OCI-LY1 (cell line): ENCODE measurements at regions not wholly inside any gene's neighbourhood (a gene's known extent, or its start where the extent isn't known, plus 50 kb on each side); places are given as distances from the start of the nearest gene placed in this dataset.

Experiments used
- H2AFZ ChIP-seq: fragments of 200-600 bp; sonication (generic), shearing (Covaris generic); 2 replicates; pipeline ENCODE4 v1.6.0; 2014; ENCODE audit warnings: antibody characterized with exemption, mild to moderate bottlenecking, low read length
- H3F3A ChIP-seq: fragments of 200-600 bp; sonication (generic), shearing (Covaris generic); 2 replicates; pipeline ENCODE4 v1.6.0; 2014; ENCODE audit warnings: mild to moderate bottlenecking, antibody characterized with exemption, low read length, moderate library complexity; ENCODE audit not compliant: insufficient read depth
- H3K27ac ChIP-seq: fragments of 200-600 bp; sonication (generic); 2 replicates; pipeline ENCODE4 v1.5.1; 2014; ENCODE audit warnings: low read length, mixed run types, mild to moderate bottlenecking, low read depth; ENCODE audit not compliant: poor library complexity, severe bottlenecking
- H3K27me3 ChIP-seq: fragments of 200-600 bp; sonication (generic); 2 replicates; pipeline ENCODE4 v1.6.0; 2014; ENCODE audit warnings: antibody characterized with exemption, mild to moderate bottlenecking, low read length, moderate library complexity; ENCODE audit not compliant: insufficient read depth
- H3K36me3 ChIP-seq: fragments of 200-600 bp; sonication (generic); 2 replicates; pipeline ENCODE4 v1.6.1; 2014; ENCODE audit warnings: mild to moderate bottlenecking, antibody characterized with exemption, low read length, moderate library complexity, mixed read lengths; ENCODE audit not compliant: insufficient read depth
- H3K4me1 ChIP-seq: fragments of 200-600 bp; sonication (generic); 2 replicates; pipeline ENCODE4 v1.5.1; 2014; ENCODE audit warnings: mild to moderate bottlenecking, low read length, moderate library complexity; ENCODE audit not compliant: insufficient read depth, severe bottlenecking
- H3K4me2 ChIP-seq: fragments of 200-600 bp; sonication (generic), shearing (Covaris generic); 2 replicates; pipeline ENCODE4 v1.6.1; 2014; ENCODE audit warnings: low read length
- H3K4me3 ChIP-seq: fragments of 200-600 bp; sonication (generic); 2 replicates; pipeline ENCODE4 v1.5.1; 2014; ENCODE audit warnings: low read length, low read depth, mild to moderate bottlenecking, mixed read lengths; ENCODE audit not compliant: poor library complexity, severe bottlenecking
- H3K79me2 ChIP-seq: fragments of 200-600 bp; shearing (Covaris generic); 2 replicates; pipeline ENCODE4 v1.6.1; 2016; ENCODE audit warnings: mixed run types, low read length, mixed read lengths; ENCODE audit not compliant: insufficient read depth
- H3K9ac ChIP-seq: fragments of 200-600 bp; sonication (generic), shearing (Covaris generic); 2 replicates; pipeline ENCODE4 v1.6.1; 2014; ENCODE audit warnings: mild to moderate bottlenecking, low read length, mixed read lengths
- H3K9me2 ChIP-seq: fragments of 200-600 bp; sonication (generic), shearing (Covaris generic); 2 replicates; pipeline ENCODE4 v1.6.1; 2014; ENCODE audit warnings: low read depth, mild to moderate bottlenecking, low read length, mixed read lengths
- H3K9me3 ChIP-seq: fragments of 200-600 bp; shearing (Covaris generic); 2 replicates; pipeline ENCODE4 v1.6.1; 2014; ENCODE audit warnings: low read length, mixed read lengths
- H4K20me1 ChIP-seq: fragments of 200-600 bp; sonication (generic), shearing (Covaris generic); 2 replicates; pipeline ENCODE4 v1.6.0; 2016; ENCODE audit warnings: mild to moderate bottlenecking, low read length; ENCODE audit not compliant: insufficient read depth
- CTCF ChIP-seq: fragments of 200-600 bp; sonication (generic), shearing (Covaris generic); IDR thresholded peaks from 2 replicates; pipeline ENCODE4 v1.5.1; 2017; ENCODE audit warnings: mild to moderate bottlenecking, antibody characterized with exemption, low read length, moderate library complexity, mixed read lengths
- EZH2 ChIP-seq: fragments of 200-600 bp; sonication (generic), shearing (Covaris generic); IDR thresholded peaks from 2 replicates; pipeline ENCODE4 v1.8.0; 2017; ENCODE audit warnings: borderline replicate concordance, mixed run types, mild to moderate bottlenecking, antibody characterized with exemption, low read length, moderate library complexity, mixed read lengths

DNA sequence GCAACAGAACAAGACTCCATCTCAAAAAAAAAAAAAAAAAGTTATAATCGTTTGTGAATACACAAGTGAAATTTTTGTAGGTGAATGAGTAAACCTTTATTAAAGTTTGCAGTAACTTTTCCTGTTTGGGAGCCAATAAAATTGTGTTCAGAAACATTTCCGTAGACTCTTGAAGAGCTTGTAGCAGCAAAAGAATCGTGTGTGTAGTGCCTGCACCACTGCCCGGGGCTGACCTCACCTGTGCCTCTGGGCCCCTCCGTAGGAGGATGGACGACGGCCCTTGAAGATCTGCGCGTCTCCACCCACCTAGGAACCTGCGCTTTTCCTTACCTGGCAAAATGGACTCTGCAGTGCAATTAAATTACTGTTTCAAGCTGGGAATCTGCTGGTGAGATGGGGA is 366.0 kb downstream of the THBS2 start:
- Histone ChIP-seq H3K4me1 (no peaks in the 10 kb centered on the region), H4K20me1 (no peaks in the 10 kb centered on the region), H2AFZ (no peak overlapping the region), H3K79me2 (no peaks in the 10 kb centered on the region), H3F3A (no peaks in the 10 kb centered on the region), H3K4me2 (no peak overlapping the region), H3K9me2 (no peaks in the 10 kb centered on the region), H3K27me3 (no peaks in the 10 kb centered on the region), H3K9me3 (no peaks in the 10 kb centered on the region), H3K4me3 (no peak overlapping the region), H3K9ac (no peak overlapping the region), H3K27ac (no peak overlapping the region), H3K36me3 (no peaks in the 10 kb centered on the region)
- TF ChIP-seq EZH2 (no peak), CTCF (no peak)

DNA sequence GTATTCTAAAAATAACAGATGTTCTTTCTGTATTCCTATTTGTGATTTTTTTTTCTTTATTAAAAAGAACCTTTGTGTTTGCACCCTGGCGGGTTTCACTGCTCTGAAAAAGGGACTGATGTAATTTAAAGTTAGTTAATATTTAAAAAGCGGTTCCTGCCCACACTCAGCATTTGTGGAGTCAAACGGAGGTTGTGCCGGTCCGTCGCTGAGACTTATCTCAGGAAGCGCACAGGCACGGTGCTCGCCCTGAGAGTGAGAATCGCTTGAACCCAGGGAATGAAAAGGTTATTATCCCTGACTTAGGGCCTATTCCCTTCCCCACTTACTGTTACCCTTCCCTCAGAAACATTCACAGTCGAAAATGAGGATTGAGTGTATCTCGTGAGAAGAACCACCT is 366.7 kb downstream of the THBS2 start:
- Histone ChIP-seq H3F3A (no peaks in the 10 kb centered on the region), H3K27ac (no peak overlapping the region), H3K9me2 (no peaks in the 10 kb centered on the region), H3K79me2 (no peaks in the 10 kb centered on the region), H3K4me3 (no peak overlapping the region), H2AFZ (no peak overlapping the region), H3K9ac (no peak overlapping the region), H3K4me1 (no peaks in the 10 kb centered on the region), H3K4me2 (no peak overlapping the region), H3K36me3 (no peaks in the 10 kb centered on the region), H3K9me3 (no peaks in the 10 kb centered on the region), H4K20me1 (no peaks in the 10 kb centered on the region), H3K27me3 (no peaks in the 10 kb centered on the region)
- TF ChIP-seq CTCF = no peak
- no peak for TF ChIP-seq EZH2

GRCh38 chr6:168885751-168886742 is 367.6 kb downstream of the THBS2 start:
- no peaks in the 10 kb centered on the region for H3K4me1 ChIP-seq
- H3K9me3 ChIP-seq = no peaks in the 10 kb centered on the region
- no peaks in the 10 kb centered on the region for H3F3A ChIP-seq
- H4K20me1 ChIP-seq = no peaks in the 10 kb centered on the region
- no peak overlapping the region for H3K9ac ChIP-seq
- TF ChIP-seq CTCF (no peak), EZH2 (no peak)
- H3K27me3 ChIP-seq = no peaks in the 10 kb centered on the region
- H3K79me2 ChIP-seq = no peaks in the 10 kb centered on the region
- H3K4me2 ChIP-seq = no peak overlapping the region
- H3K4me3 ChIP-seq = no peak overlapping the region
- no peak overlapping the region for H3K27ac ChIP-seq
- H2AFZ ChIP-seq = no peak overlapping the region
- H3K36me3 ChIP-seq = no peaks in the 10 kb centered on the region
- no peaks in the 10 kb centered on the region for H3K9me2 ChIP-seq
